ENCODE measurements at regions not wholly inside any gene's neighbourhood (a gene's known extent, or its start where the extent isn't known, plus 50 kb on each side); places are given as distances from the start of the nearest gene placed in this dataset.

- TF ChIP-seq POLR2A (IDR thresholded peaks at IDR 0.05) (no peak), CTCF (IDR thresholded peaks at IDR 0.05) (no peak)
These were observed 494.2 kb downstream of the TDRD15 start for GRCh38 chr2:21617885-21618434.

Measured in testis (tissue), 2 donors.